ENCODE measurements at regions not wholly inside any gene's neighbourhood (a gene's known extent, or its start where the extent isn't known, plus 50 kb on each side); places are given as distances from the start of the nearest gene placed in this dataset.
A peak's percentile ranks its signal among the peaks of the same experiment; 100 is the strongest.
"Not testable (repeated sequence)": the region's sequence is repeated elsewhere in the genome, so short reads cannot be mapped to it uniquely, and the experiment has no call there.

- peak; percentile 48 for DNase-seq
These were observed 52.5 kb downstream of the RHOB start for GRCh38 chr2:20499387-20499786.

DNA sequence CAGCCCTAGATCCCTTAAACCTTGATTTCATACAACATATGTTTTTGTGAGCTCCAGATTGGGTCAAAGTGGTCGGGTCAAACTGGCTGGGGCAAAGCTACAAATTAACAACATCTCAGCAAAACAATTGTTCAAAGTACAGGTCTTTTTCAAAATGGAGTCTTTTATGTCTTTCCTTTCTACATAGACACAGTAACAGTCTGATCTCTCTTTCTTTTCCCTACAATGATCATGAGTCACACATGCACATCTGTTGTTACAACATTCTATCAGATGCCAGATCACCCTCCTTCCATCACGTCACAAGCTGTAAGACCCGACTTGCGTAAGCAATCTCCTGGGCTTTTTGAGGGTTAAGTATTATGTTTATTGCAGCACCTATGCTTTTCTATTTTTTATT lies 55.1 kb downstream of the RHOB start:
- DNase-seq = peak; percentile 45

DNA sequence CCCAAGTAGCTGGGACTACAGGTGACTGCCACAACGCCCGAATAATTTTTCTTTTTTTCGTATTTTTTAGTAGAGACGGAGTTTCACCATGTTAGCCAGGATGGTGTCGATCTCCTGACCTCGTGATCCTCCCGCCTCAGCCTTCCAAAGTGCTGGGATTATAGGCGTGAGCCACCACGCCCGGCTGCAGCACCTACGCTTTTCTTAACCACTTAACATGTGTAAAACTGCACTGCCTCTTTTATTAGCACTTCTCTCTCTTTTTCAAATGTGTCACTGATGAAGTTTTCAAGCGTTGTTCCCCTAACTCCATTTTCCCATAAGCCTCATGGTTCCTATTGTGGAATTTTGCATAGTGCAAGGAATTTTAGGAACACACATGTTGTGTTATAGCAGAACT lies 55.6 kb downstream of the RHOB start:
- not testable (repeated sequence) for DNase-seq

DNA sequence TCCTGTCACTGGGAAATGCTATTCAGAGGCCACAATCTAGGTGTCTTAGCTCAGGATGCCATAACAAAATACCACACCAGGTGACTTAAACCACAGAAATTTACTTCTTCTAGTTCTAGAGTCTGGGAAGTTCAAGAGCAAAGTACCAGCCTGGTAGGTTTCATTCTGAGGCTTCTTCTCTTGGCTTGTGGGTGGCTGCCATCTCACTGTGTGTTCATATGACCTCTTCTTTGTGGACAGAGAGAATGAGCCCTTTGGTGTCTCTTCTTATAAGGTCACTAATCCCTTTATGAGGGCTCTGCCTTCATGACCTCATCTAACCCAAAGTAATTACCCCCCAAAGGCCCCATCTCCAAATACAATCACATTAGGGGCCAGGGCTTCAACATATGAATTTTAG lies 57.3 kb downstream of the RHOB start:
- peak; percentile 44 for DNase-seq

- no peak for DNase-seq
These were observed 59.4 kb downstream of the RHOB start for GRCh38 chr2:20506201-20506685.

DNA sequence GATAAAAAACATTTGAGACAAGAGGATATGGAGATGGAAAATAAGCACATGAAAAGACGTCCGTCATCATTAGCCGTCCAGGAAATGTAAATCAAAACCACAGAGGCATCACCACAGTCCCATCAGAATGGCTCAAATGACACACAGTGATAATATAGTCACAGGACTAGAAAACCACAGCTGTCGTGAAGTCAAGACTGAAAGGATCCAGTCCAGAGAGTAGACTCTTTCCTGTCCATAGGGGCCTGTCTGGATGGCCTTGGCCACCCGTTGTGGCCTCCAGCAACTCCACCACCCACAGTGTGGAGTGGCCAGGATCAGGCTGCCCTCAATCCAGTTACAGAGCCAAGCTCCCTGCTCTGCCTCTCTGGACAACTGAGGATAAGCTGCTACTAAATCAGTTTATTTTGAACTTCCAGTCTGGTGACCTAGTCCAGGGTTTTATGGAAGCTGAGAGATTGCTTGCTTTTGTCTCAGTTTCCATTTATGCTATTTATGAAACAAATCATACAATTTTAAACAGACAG lies 60.4 kb downstream of the RHOB start:
- DNase-seq = peak; percentile 68

GRCh38 chr2:20507711-20508110 lies 60.8 kb downstream of the RHOB start:
- DNase-seq = no peak

DNA sequence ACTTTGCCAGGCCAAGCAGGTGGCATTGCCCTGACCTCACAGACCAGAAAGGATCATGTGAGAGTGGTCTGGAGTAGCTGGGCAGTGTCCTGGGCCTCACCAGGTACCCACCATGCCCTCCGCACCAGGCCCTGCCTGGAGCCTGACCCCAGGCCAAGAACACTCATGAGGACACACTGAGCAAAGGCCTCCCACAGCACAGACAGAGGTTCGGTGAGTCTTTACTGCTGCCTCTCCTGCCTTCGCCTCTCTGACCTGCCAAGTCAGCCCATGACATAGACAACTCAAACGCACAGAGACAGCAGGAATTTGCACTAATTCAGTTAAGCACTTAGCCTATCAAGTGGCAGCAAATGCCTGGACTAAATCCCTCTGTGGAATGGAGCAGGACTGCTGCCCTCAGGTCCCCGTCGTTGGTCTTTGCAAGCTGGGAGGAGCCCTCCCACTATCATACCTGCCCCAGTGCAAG lies 62.5 kb downstream of the RHOB start:
- DNase-seq = peak; percentile 67

DNA sequence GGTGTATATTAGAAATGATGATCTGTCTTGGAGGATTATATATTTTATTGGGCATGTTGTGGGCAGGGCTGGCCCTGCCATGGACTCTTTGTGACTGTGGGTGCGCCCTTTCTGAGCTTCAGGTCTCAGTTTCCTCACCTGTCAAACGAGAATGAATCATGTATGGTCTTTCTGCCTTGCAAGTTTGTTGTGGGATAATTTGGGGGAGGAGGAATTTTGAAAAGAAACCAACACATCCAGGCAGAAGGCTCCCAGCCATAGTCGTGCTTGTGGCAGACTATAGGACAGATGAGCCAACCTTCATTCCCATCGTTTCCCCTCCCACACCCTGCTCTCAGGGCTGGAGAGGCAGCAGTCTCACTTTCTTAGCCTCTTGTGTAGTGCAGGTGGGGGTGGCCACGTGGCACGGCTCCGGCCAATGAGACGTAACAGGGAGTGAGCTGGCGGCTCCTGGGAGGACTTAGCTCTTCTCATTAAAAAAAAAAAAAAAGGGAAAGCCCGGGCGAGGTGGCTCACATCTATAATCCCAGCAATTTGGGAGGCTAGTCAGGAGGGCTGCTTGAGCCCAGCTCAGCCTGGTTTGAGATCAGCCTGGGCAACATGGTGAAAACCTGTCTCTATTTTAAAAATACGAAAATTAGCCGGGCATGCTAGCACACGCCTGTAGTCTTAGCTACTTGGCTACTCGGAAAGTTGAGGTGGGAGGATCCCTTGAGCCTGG lies 63.1 kb downstream of the RHOB start:
- DNase-seq = peak; percentile 95

DNA sequence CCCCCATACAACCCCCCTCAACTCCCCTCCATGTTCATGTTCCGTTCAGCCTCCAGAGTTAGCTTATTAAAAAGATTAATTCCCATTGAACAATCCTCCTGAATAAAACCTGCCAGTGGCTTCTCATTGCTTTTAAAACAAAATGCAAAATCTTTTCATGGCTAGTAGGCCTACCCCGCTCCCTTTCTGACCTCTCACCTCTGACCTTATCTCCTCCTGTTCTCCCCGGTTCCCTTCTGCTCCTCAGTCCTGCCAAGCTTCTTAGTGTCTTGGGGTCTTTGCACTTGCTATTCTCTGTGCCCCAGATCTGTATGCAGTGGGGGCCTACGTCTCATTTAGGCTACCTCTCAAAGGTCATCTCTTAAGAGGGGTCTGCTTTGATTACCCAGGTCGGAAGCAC lies 64.3 kb downstream of the RHOB start:
- DNase-seq = no peak

DNA sequence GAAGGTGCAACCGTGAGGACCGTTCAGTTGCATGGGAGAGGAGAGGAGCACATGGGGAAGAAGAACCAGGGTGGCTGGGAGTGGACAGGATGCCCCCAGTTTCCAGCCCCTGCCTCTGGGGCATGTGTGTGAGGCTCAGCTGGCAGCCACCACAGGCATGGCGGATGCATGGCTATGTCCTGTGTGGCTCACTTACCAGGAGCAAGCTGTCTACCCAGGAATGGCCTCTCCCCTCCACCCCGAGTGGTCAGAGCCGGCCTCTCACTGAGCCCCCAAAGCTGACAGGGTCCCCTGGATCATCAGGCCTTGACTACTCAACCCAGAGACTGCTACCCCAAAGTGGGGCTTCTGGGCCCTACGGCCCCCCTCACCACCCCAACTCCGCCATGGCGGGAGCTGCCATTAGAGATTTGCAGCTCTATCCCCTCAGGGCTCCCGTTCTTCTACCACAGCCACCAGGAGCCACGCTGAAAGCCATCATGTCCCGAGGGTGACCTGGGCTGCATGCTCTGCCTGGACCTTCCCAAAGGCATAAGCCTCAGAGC lies 65.3 kb downstream of the RHOB start:
- DNase-seq = peak; percentile 44

- peak; percentile 43 for DNase-seq
These were observed 67.1 kb downstream of the RHOB start for GRCh38 chr2:20513946-20514345.

GRCh38 chr2:20514596-20515269 lies 67.9 kb downstream of the RHOB start:
- peak; percentile 83 for DNase-seq

DNA sequence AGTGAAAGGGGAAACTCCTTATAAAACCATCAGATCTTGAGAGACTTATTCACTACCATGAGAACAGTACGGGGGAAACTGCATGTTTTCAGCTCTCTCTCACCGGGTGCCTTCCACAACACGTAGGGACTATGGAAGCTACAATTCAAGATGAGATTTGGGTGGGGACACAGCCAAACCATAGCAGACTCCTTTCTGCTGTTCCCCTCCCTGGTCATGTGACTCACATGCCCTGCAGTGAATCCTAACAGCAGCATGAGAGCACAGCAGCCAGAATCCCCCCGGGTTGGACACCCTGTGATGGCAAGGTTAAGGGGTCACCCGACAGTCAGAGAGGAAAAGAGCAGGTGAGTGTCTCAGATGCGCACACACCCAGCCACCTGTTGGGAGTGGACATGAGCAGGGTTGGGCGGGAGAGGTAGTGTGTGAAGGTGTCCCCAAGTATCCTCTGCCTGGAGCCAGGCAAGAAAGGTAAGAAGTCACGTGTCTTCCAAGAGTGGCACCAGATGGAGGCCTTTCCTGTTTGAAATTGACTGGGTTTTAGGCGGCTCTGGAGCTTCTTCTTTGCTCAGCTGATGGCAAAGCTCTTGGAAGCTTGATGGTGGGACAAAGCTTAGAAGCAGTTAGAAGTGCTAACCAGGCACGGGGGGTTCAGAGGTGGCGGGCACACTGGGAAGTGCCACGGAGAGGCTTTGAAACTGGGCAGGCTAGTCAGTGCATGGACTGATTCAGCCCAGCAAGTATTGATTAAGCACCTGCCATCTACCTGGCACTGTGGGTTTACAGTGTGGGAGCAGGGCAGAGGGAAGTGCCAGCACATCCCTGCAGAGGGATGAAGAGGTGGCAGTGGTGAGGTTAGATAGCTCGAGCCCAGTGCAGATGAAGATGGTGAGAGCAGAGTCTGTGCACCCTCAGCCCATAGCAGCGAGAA lies 68.7 kb downstream of the RHOB start:
- DNase-seq = no peak

DNA sequence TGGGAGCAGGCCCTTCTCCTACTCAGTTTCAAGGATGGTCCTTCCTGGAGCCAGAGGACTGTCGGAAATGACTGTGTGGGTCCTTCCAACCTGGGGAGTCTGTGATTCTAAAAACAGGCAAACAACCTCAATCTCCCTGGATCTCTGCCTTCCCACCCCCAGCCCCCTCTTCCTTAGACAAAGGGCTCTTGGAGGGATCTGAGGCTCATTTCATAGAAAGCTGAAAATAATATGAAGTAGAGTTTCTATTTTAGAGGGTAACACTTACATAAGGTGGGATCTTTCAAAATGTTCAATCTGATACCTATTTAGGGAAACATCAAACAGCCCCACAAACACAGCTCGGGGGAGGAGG lies 69.4 kb downstream of the RHOB start:
- no peak for DNase-seq

GRCh38 chr2:20516646-20517341 lies 69.9 kb downstream of the RHOB start:
- DNase-seq = peak; percentile 45

- no peak for DNase-seq
These were observed 72.4 kb downstream of the RHOB start for GRCh38 chr2:20519309-20519708.

- no peak for DNase-seq
These were observed 73.3 kb downstream of the RHOB start for GRCh38 chr2:20520128-20520527.

- no peak for DNase-seq
These were observed 74.3 kb downstream of the RHOB start for GRCh38 chr2:20521193-20521592.

DNA sequence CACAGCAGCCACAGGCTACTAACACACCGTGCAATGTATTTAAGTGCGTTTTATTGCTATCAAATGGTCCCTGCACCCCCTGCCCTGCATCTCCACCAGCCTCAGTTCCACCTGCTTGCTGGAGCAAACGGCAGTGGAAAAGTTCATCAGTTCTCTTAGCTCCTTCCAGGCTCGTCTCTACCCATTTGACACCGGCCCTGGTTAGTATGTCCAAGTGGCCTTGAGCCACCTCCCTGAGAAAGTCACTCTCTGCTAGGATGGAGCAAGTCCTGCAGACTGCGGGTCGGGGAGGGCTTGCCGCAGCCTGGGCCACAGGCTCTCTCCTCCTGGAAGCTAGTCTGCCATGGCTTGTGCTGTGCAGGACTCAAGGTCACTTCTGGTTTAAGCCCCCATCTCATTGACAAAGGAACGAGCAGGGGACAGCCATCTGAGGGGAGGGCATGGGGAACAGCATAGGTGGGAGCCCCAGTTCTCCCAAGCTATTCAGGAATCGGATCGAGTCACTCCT lies 74.9 kb downstream of the RHOB start:
- peak; percentile 52 for DNase-seq

- no peak for DNase-seq
These were observed 76.4 kb downstream of the RHOB start for GRCh38 chr2:20523073-20523798.
